Spleen (tissue), 7 donors: ENCODE measurements at regions not wholly inside any gene's neighbourhood (a gene's known extent, or its start where the extent isn't known, plus 50 kb on each side); places are given as distances from the start of the nearest gene placed in this dataset.

Experiments
- POLR2A ChIP-seq, 3 donors: fragments of 450-650 bp; IDR thresholded peaks; one replicate each; pipeline ENCODE4 v1.5.1; 2017; ENCODE audit warnings: antibody characterized with exemption in 3 of 3, mild to moderate bottlenecking in 1 of 3
- POLR2AphosphoS5 ChIP-seq, 3 donors: sonication (generic); formaldehyde crosslinking; IDR thresholded peaks; one replicate each; pipeline ENCODE4 v1.5.1; 2017; ENCODE audit warnings: antibody characterized with exemption in 3 of 3
- TF ChIP-seq, protein P1 (sequence below), 11 experiments: fragments of 200-600 bp in 7 of 11; fragments of 450-650 bp in 4 of 11; sonication (generic) in 4 of 11; IDR thresholded peaks in 8 of 11; conservative IDR thresholded peaks in 3 of 11; 1 replicate in 7 of 11; 2 replicates in 4 of 11; pipeline versions ENCODE4 v1.4.0 to v1.8.0; 2016 to 2021; ENCODE audit warnings: antibody characterized with exemption in 11 of 11, inconsistent platforms in 4 of 11, mild to moderate bottlenecking in 1 of 11
- donor health status: DM: no; HTN: no; CAD: no; lungs with moderate emphysema.
- donor health status: DM: no; HTN: no; CAD: no.
- donor health status: DM: no; HTN: no; CAD: no.

DNA sequence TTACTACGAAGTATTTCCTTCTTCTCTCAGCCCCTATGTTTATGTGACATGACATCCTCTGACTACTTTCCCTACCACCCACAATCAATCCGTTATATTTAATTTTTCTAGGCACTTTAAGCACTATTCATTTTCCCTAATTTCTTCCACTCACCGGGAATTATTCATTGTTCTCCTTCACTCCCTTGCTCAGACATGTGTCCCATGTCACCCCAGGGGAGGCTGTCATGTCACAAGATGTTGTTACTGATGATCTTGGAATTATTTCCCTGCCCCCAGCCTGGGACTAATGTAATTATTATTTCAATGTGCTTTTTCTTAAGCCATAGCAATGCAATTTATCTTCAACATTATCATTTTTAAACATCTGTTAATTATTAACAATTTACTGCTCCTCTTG, 317.2 kb downstream of the PHF14 start:
- TF ChIP-seq, protein P1, sequence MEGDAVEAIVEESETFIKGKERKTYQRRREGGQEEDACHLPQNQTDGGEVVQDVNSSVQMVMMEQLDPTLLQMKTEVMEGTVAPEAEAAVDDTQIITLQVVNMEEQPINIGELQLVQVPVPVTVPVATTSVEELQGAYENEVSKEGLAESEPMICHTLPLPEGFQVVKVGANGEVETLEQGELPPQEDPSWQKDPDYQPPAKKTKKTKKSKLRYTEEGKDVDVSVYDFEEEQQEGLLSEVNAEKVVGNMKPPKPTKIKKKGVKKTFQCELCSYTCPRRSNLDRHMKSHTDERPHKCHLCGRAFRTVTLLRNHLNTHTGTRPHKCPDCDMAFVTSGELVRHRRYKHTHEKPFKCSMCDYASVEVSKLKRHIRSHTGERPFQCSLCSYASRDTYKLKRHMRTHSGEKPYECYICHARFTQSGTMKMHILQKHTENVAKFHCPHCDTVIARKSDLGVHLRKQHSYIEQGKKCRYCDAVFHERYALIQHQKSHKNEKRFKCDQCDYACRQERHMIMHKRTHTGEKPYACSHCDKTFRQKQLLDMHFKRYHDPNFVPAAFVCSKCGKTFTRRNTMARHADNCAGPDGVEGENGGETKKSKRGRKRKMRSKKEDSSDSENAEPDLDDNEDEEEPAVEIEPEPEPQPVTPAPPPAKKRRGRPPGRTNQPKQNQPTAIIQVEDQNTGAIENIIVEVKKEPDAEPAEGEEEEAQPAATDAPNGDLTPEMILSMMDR (IDR thresholded peaks at IDR 0.05 in 8 of 11, conservative IDR thresholded peaks at IDR 0.05 in 3 of 11), result no peak
- TF ChIP-seq POLR2AphosphoS5 (IDR thresholded peaks at IDR 0.05) (no peak), POLR2A (IDR thresholded peaks at IDR 0.05) (no peak)
